ENCODE measurements at regions not wholly inside any gene's neighbourhood (a gene's known extent, or its start where the extent isn't known, plus 50 kb on each side); places are given as distances from the start of the nearest gene placed in this dataset.

DNA sequence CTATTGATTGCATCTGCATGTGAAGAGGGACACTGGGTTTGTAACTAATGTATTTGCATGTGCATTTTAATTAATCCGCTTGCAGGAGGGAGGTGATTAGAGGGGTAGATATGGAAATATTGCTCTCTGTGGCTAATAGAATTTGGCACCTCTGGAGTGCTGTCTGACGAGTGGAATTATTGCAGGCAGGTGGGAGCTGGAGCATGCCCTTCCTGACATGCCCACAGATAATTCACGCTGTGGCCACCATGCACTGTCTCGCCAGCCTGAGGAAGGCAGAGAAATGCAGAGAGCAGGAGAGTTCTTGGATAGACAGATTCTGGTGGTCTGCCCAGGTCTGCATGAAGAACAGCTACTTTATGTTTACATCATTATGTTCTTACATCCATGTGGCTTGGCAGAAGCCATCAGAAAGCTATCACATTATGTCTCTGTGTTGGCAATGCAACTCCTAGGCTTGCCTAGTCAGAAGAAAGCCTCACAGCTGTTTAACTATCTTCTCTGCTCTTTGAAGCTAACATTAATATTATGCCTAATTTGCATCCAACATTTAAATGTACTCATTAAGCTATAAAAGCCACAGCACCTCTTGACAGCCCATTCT is 89.4 kb upstream of the DRD2 start:
- Histone ChIP-seq H3K4me2 (ENCODE audit: low read length) (no peak overlapping the region), H4K20me1 (ENCODE audit: insufficient read depth, low read length) (no peaks in the 10 kb centered on the region), H3K9me3 (ENCODE audit: low read length) (no peaks in the 10 kb centered on the region), H3K79me2 (ENCODE audit: insufficient read depth, low read depth, low read length) (no peaks in the 10 kb centered on the region), H3K4me1 (ENCODE audit: insufficient read depth, low read length, poor library complexity, severe bottlenecking) (no peaks in the 10 kb centered on the region), H3K36me3 (ENCODE audit: insufficient read depth, low read length) (no peaks in the 10 kb centered on the region), H3K27ac (ENCODE audit: low read depth, low read length, poor library complexity, severe bottlenecking) (no peak overlapping the region), H2AFZ (ENCODE audit: low read length) (no peak overlapping the region), H3K4me3 (ENCODE audit: low read depth, low read length, poor library complexity, severe bottlenecking) (no peak overlapping the region), H3K9me2 (ENCODE audit: insufficient read depth, low read length) (no peaks in the 10 kb centered on the region)
- no peak for DNase-seq (ENCODE audit: low spot score)
- intact Hi-C loops (cut with micrococcal nuclease; ENCODE audit: unreplicated experiment), result no loop called here
- ChIA-PET POLR2A (no interaction called here), CTCF (ENCODE audit: unreplicated experiment) (no interaction called here)
- no TSS peak for BruUV-seq (replicated peaks)
- TF ChIP-seq EZH2phosphoT487 (IDR thresholded peaks at IDR 0.05; ENCODE audit: borderline replicate concordance, low read depth, low read length), result no peak
- TF ChIP-seq, protein P1, sequence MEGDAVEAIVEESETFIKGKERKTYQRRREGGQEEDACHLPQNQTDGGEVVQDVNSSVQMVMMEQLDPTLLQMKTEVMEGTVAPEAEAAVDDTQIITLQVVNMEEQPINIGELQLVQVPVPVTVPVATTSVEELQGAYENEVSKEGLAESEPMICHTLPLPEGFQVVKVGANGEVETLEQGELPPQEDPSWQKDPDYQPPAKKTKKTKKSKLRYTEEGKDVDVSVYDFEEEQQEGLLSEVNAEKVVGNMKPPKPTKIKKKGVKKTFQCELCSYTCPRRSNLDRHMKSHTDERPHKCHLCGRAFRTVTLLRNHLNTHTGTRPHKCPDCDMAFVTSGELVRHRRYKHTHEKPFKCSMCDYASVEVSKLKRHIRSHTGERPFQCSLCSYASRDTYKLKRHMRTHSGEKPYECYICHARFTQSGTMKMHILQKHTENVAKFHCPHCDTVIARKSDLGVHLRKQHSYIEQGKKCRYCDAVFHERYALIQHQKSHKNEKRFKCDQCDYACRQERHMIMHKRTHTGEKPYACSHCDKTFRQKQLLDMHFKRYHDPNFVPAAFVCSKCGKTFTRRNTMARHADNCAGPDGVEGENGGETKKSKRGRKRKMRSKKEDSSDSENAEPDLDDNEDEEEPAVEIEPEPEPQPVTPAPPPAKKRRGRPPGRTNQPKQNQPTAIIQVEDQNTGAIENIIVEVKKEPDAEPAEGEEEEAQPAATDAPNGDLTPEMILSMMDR (conservative IDR thresholded peaks at IDR 0.05; ENCODE audit: low read length), result no peak

DNA sequence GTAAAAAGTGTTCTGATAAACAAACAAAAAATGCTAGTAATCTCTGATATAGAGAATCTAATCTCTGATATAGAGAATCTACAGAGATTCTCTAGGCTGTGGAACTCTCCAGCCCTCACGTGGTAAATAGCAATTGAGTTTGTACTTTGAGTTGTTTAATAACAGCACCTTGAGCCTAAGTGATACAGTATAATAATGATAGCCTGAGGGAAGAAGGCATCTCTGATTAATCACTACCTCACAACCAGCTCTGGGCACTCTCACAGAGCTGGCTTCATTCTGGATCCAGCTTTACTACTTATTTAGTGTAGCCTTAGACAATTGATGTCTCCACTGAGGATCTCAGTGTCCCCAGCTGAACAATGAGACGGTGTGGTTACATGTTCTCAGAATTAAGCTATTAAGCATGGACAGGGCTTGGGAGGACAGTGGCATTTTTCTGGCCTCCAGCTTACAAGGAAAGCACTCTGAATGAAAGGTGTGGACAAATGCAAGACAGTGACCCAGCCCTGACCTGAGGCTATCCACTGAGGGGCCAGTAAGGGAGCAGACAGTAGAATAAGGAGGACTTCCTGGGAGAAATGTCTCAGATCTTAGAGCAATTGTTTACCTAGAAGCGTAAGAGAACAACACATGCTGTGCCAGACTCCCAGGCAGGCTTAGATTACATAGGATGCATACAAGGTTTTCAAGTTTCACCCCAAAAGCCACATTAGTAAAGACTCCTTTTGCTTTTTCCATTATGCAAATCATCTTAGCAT is 88.7 kb upstream of the DRD2 start:
- no peaks in the 10 kb centered on the region for H3K4me1 ChIP-seq (ENCODE audit: insufficient read depth, low read length, poor library complexity, severe bottlenecking)
- no peaks in the 10 kb centered on the region for H3K9me2 ChIP-seq (ENCODE audit: insufficient read depth, low read length)
- CTCF ChIA-PET (ENCODE audit: unreplicated experiment), result no interaction called here
- no peak overlapping the region for H2AFZ ChIP-seq (ENCODE audit: low read length)
- no peak for DNase-seq (ENCODE audit: low spot score)
- no peaks in the 10 kb centered on the region for H3K36me3 ChIP-seq (ENCODE audit: insufficient read depth, low read length)
- no peak overlapping the region for H3K4me3 ChIP-seq (ENCODE audit: low read depth, low read length, poor library complexity, severe bottlenecking)
- intact Hi-C loops (cut with micrococcal nuclease; ENCODE audit: unreplicated experiment), result no loop called here
- H4K20me1 ChIP-seq (ENCODE audit: insufficient read depth, low read length), result no peaks in the 10 kb centered on the region
- H3K27ac ChIP-seq (ENCODE audit: low read depth, low read length, poor library complexity, severe bottlenecking), result no peak overlapping the region
- no TSS peak for BruUV-seq (replicated peaks)
- POLR2A ChIA-PET, result interaction anchor here (0.7 kb wide), 1 partner anchor 10 kb away, joined by 3 read pairs; no protein-coding TSS in a partner anchor
- no peak overlapping the region for H3K4me2 ChIP-seq (ENCODE audit: low read length)
- H3K9me3 ChIP-seq (ENCODE audit: low read length), result no peaks in the 10 kb centered on the region
- no peaks in the 10 kb centered on the region for H3K79me2 ChIP-seq (ENCODE audit: insufficient read depth, low read depth, low read length)
- TF ChIP-seq, protein P1 (conservative IDR thresholded peaks at IDR 0.05; ENCODE audit: low read length), result no peak
- TF ChIP-seq EZH2phosphoT487 (IDR thresholded peaks at IDR 0.05; ENCODE audit: borderline replicate concordance, low read depth, low read length), result no peak

DNA sequence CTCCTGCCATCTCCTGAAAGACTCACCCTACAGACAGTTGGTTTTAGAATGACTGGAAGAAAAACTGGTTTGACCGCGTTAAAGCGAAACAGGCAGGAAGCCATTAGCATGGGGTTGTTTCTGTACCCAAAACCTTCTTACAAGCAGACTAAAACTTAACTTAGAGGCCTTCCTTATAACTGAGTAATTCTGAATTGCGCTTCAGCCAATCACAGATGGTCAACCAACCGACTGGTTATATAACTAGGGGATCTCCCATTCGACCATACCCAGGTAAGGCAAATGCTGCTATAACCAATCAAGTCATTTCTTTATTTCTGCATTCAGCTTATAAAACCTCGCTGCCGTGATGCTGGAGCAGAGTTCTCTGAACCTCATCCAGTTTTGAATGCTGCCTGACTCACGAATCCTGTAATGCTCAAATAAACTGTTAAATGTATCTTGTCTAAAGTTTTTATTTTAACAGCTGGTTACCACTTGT is 87.8 kb upstream of the DRD2 start:
- H2AFZ ChIP-seq (ENCODE audit: low read length), result no peak overlapping the region
- H3K36me3 ChIP-seq (ENCODE audit: insufficient read depth, low read length), result no peaks in the 10 kb centered on the region
- intact Hi-C loops (cut with micrococcal nuclease; ENCODE audit: unreplicated experiment), result no loop called here
- H3K4me1 ChIP-seq (ENCODE audit: insufficient read depth, low read length, poor library complexity, severe bottlenecking), result no peaks in the 10 kb centered on the region
- no TSS peak for BruUV-seq (replicated peaks)
- no peak for DNase-seq (ENCODE audit: low spot score)
- no peaks in the 10 kb centered on the region for H3K79me2 ChIP-seq (ENCODE audit: insufficient read depth, low read depth, low read length)
- no peaks in the 10 kb centered on the region for H4K20me1 ChIP-seq (ENCODE audit: insufficient read depth, low read length)
- H3K9me2 ChIP-seq (ENCODE audit: insufficient read depth, low read length), result no peaks in the 10 kb centered on the region
- no peak for TF ChIP-seq EZH2phosphoT487 (IDR thresholded peaks at IDR 0.05; ENCODE audit: borderline replicate concordance, low read depth, low read length)
- TF ChIP-seq, protein P1 (conservative IDR thresholded peaks at IDR 0.05; ENCODE audit: low read length), result no peak
- H3K27ac ChIP-seq (ENCODE audit: low read depth, low read length, poor library complexity, severe bottlenecking), result no peak overlapping the region
- CTCF ChIA-PET (ENCODE audit: unreplicated experiment), result no interaction called here
- H3K4me3 ChIP-seq (ENCODE audit: low read depth, low read length, poor library complexity, severe bottlenecking), result no peak overlapping the region
- POLR2A ChIA-PET, result interaction anchor here (0.7 kb wide), 1 partner anchor 9 kb away, joined by 3 read pairs; no protein-coding TSS in a partner anchor
- no peak overlapping the region for H3K4me2 ChIP-seq (ENCODE audit: low read length)
- H3K9me3 ChIP-seq (ENCODE audit: low read length), result no peaks in the 10 kb centered on the region

Data from OCI-LY7 (cell line).